ENCODE measurements at regions not wholly inside any gene's neighbourhood (a gene's known extent, or its start where the extent isn't known, plus 50 kb on each side); places are given as distances from the start of the nearest gene placed in this dataset.

DNA sequence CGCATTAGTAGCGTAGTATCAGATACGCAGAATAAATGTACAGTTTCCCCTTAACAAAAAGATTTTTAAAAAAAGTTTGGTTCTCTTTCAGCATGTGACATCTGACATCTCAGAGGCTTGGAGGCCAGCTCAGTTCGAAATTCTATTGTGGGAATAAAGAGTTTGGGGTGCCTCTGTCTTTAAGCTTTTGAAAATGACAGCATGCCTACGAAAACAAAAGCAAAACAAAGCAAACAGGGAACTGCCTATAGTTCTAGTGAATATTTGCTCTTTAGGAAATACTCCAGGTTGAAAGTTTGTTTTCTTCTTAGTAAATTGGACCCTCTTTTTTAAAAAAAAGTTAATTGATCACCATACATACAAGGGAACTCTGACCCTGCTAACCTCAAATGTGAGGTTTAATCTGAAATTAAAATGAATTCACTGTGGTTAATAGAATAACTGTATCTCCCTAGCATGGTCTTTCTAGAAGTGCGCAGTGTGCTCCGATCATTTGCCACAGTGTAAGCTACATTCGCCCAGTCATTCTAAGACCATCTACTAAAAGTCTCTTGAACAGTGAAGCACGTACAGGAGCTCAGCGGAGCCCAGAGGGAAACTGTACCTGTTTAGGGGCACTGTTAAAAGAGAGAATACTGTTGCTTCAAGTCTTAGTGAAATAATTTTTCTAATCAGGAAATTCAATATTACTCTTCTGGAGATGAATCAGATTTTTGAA lies 347.0 kb upstream of the CDH2 start:
- H3K4me3 Mint-ChIP-seq: no peak overlapping the region
- DNase-seq: no peak
- peaks cover 0 to 1% (median 0%) of the 10 kb centered on the region in 3 donors for H3K27me3 Mint-ChIP-seq (ENCODE audit: low read depth in 3 of 3)
- H3K9me3 Mint-ChIP-seq: no peaks in the 10 kb centered on the region
- no peaks in the 10 kb centered on the region for H3K36me3 Mint-ChIP-seq
- H3K27ac Mint-ChIP-seq: no peak overlapping the region
- H3K4me1 Mint-ChIP-seq: no peaks in the 10 kb centered on the region

- no peaks in the 10 kb centered on the region for H3K36me3 Mint-ChIP-seq
- DNase-seq: no peak
- H3K4me1 Mint-ChIP-seq: no peaks in the 10 kb centered on the region
- no peaks in the 10 kb centered on the region for H3K9me3 Mint-ChIP-seq
- H3K27ac Mint-ChIP-seq: no peak overlapping the region
- H3K4me3 Mint-ChIP-seq: no peak overlapping the region
- no peaks in the 10 kb centered on the region for H3K27me3 Mint-ChIP-seq (ENCODE audit: low read depth in 3 of 3)
These were observed 345.3 kb upstream of the CDH2 start for GRCh38 chr18:28522236-28522635.

GRCh38 chr18:28519997-28520396 lies 343.1 kb upstream of the CDH2 start:
- Mint-ChIP-seq H3K4me3 (no peak overlapping the region), H3K27me3 (ENCODE audit: low read depth in 3 of 3) (no peaks in the 10 kb centered on the region)

DNA sequence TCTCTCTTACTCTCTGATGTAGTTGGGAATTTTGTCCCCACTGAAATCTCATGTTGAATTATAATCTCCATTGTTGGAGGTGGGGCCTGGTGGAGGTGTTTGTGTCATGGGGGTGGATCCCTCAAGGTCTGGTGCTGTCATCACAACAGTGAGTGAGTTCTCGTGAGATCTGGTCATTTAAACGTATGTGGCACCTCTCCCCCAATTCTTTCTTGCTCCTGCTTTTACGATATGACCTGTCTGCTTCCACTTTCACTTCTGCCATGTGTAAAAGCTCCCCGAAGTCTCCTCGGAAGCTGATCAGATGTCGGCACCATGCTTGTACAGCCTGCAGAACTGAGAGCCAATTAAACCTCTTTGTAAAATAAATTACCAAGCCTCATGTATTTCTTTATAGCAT lies 337.8 kb upstream of the CDH2 start:
- no peaks in the 10 kb centered on the region for H3K27me3 Mint-ChIP-seq (ENCODE audit: low read depth in 3 of 3)

More at GRCh38 chr18:28519997-28520396, 343.1 kb upstream of the CDH2 start:
- no peak for DNase-seq
- H3K27ac Mint-ChIP-seq: no peak overlapping the region
- H3K9me3 Mint-ChIP-seq: no peaks in the 10 kb centered on the region
- H3K4me1 Mint-ChIP-seq: no peaks in the 10 kb centered on the region
- H3K36me3 Mint-ChIP-seq: no peaks in the 10 kb centered on the region

GRCh38 chr18:28512357-28512756 lies 335.4 kb upstream of the CDH2 start:
- peaks cover 6 to 9% of the 10 kb centered on the region in 2 donors for H3K4me1 Mint-ChIP-seq
- no peaks in the 10 kb centered on the region for H3K27me3 Mint-ChIP-seq (ENCODE audit: low read depth in 3 of 3)
- H3K4me3 Mint-ChIP-seq: peak overlapping the region in 1 of 5 donors; percentile 11
- no peak for DNase-seq
- H3K9me3 Mint-ChIP-seq: peaks cover 0 to 7% (median 1%) of the 10 kb centered on the region in 6 donors
- no peak overlapping the region for H3K27ac Mint-ChIP-seq
- peaks cover 0 to 4% (median 0%) of the 10 kb centered on the region in 3 donors for H3K36me3 Mint-ChIP-seq

More for the DNA sequence above, 337.8 kb upstream of the CDH2 start:
- peaks cover 0 to 7% (median 1%) of the 10 kb centered on the region in 6 donors for H3K9me3 Mint-ChIP-seq
- DNase-seq: no peak
- no peak overlapping the region for H3K27ac Mint-ChIP-seq
- H3K4me1 Mint-ChIP-seq: peaks cover 6 to 9% of the 10 kb centered on the region in 2 donors
- H3K36me3 Mint-ChIP-seq: peaks cover 0 to 4% (median 0%) of the 10 kb centered on the region in 3 donors
- no peak overlapping the region for H3K4me3 Mint-ChIP-seq

DNA sequence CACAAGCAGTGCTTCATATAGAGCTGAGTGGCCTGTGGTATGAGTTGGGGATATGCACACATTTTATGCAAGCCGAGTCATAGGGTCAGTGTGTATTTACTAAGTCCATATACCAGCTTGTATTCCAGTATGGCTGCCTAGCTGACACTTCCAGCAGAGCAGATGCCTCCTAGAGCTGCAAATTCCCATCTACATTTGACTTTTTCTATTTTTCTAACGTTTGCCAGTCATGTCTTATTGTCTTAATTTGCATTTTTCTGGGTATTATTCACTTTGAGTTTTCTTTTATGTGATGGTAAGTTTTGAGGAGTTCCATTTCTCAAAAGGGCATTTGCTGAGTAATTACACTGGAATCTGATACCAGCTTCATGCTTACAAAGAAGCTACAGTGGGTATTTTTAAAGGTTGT lies 334.5 kb upstream of the CDH2 start:
- H3K36me3 Mint-ChIP-seq: peaks cover 0 to 4% (median 0%) of the 10 kb centered on the region in 3 donors
- H3K9me3 Mint-ChIP-seq: peaks cover 0 to 7% (median 1%) of the 10 kb centered on the region in 6 donors
- H3K27me3 Mint-ChIP-seq (ENCODE audit: low read depth in 3 of 3): no peaks in the 10 kb centered on the region
- no peak overlapping the region for H3K4me3 Mint-ChIP-seq
- peaks cover 6 to 9% of the 10 kb centered on the region in 2 donors for H3K4me1 Mint-ChIP-seq
- H3K27ac Mint-ChIP-seq: no peak overlapping the region
- no peak for DNase-seq

- DNase-seq: no peak
- H3K36me3 Mint-ChIP-seq: peaks cover 0 to 4% (median 0%) of the 10 kb centered on the region in 3 donors
- H3K27me3 Mint-ChIP-seq (ENCODE audit: low read depth in 3 of 3): no peaks in the 10 kb centered on the region
- H3K27ac Mint-ChIP-seq: no peak overlapping the region
- peaks cover 6 to 9% of the 10 kb centered on the region in 2 donors for H3K4me1 Mint-ChIP-seq
- no peak overlapping the region for H3K4me3 Mint-ChIP-seq
- peaks cover 0 to 7% (median 1%) of the 10 kb centered on the region in 6 donors for H3K9me3 Mint-ChIP-seq
These were observed 333.3 kb upstream of the CDH2 start for GRCh38 chr18:28510210-28510609.

DNA sequence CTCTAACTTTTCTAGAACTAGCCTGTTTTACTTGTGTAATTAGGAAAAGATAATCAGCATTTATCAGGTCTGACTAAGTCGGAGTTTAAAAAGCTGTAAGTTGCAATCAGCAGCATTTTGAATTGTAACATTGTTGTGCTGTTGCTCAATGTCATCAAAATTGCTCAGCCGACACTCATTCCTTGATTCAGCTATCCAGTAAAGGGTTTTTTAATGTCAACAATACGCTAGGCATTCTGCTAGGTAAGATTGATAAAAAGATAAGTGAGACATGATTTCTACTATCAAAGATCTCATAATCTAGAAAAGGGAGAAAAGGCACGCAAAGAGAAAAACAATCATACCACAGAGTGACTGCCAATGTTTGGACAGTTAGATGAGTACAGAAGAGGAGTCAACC lies 327.1 kb upstream of the CDH2 start:
- no peak for DNase-seq
- H3K36me3 Mint-ChIP-seq: peaks cover 0 to 7% (median 0%) of the 10 kb centered on the region in 3 donors
- peaks cover 0 to 2% (median 0%) of the 10 kb centered on the region in 3 donors for H3K27me3 Mint-ChIP-seq (ENCODE audit: low read depth in 3 of 3)
- H3K27ac Mint-ChIP-seq: no peak overlapping the region
- no peaks in the 10 kb centered on the region for H3K4me1 Mint-ChIP-seq
- H3K4me3 Mint-ChIP-seq: no peak overlapping the region
- H3K9me3 Mint-ChIP-seq: peaks cover 0 to 4% (median 0%) of the 10 kb centered on the region in 6 donors

DNA sequence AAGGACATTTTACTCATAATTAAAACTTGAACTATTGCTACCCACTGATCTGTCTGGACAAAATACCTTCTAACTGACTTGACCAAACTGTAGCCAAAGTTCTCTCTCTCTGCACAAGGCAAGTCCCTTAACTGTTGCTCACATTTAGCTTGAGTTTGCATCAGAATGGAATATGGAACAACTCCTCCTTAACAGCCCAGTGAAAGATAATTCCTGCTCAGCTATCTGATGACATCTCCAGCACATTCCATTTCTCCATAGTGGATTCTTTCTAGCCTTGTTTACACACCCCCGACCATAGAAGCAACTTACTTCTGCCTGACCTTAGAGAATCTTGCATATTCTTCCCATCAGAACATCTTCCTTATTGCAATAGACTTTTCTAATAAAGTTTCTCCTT lies 317.2 kb upstream of the CDH2 start:
- peaks cover 0 to 3% (median 0%) of the 10 kb centered on the region in 3 donors for H3K27me3 Mint-ChIP-seq (ENCODE audit: low read depth in 3 of 3)
- no peak for DNase-seq
- no peaks in the 10 kb centered on the region for H3K36me3 Mint-ChIP-seq
- H3K4me3 Mint-ChIP-seq: no peak overlapping the region
- H3K27ac Mint-ChIP-seq: no peak overlapping the region
- H3K9me3 Mint-ChIP-seq: peaks cover 0 to 9% (median 4%) of the 10 kb centered on the region in 6 donors
- no peaks in the 10 kb centered on the region for H3K4me1 Mint-ChIP-seq

GRCh38 chr18:28485918-28486317 lies 309.0 kb upstream of the CDH2 start:
- no peaks in the 10 kb centered on the region for H3K27me3 Mint-ChIP-seq (ENCODE audit: low read depth in 3 of 3)
- peak overlapping the region in 4 of 5 donors; percentile 31 to 77 (median 44) for H3K4me3 Mint-ChIP-seq
- DNase-seq: no peak
- peaks cover 17 to 18% of the 10 kb centered on the region in 2 donors for H3K4me1 Mint-ChIP-seq
- H3K36me3 Mint-ChIP-seq: peaks cover 0 to 5% (median 3%) of the 10 kb centered on the region in 3 donors
- peaks cover 0 to 17% (median 2%) of the 10 kb centered on the region in 6 donors for H3K9me3 Mint-ChIP-seq
- peak overlapping the region in 3 of 6 donors; percentile 17 to 60 (median 21) for H3K27ac Mint-ChIP-seq

DNA sequence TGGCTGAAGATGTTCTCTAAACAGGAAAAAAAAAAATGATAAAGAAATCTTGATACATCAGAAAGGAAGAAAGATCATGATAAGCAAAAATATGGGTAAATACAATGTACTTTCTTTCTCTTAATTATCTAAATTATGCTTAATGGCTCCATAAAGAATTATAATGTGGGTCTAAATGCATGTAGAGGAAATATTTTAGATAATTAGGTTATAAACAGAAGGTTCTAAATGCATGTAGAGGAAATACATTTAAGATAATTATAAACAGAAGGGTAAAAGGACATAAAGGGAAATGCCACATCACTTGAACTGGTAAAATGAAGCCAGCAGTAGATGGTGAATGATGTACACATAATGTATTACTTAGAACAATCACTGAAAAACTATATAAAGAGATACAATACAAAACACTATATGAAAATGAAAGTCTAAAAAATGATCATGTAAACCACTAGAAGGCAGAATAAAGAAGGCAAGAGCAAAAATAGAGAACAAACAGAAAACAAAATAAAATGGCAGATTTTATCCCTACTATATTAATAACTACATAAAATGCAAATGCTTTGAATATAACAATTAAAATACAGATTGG lies 308.4 kb upstream of the CDH2 start:
- DNase-seq: no peak
- Mint-ChIP-seq H3K27ac (peak overlapping the region in 3 of 6 donors; percentile 10 to 17 (median 10)), H3K9me3 (peaks cover 0 to 17% (median under 1%) of the 10 kb centered on the region in 6 donors), H3K27me3 (ENCODE audit: low read depth in 3 of 3) (no peaks in the 10 kb centered on the region), H3K4me3 (peak overlapping the region in 1 of 5 donors; percentile 77), H3K4me1 (peaks cover 17 to 18% of the 10 kb centered on the region in 2 donors), H3K36me3 (peaks cover 0 to 5% (median 3%) of the 10 kb centered on the region in 3 donors)

GRCh38 chr18:28478531-28478930 lies 301.6 kb upstream of the CDH2 start:
- peaks cover 2 to 26% (median 11%) of the 10 kb centered on the region in 6 donors for H3K9me3 Mint-ChIP-seq

DNA sequence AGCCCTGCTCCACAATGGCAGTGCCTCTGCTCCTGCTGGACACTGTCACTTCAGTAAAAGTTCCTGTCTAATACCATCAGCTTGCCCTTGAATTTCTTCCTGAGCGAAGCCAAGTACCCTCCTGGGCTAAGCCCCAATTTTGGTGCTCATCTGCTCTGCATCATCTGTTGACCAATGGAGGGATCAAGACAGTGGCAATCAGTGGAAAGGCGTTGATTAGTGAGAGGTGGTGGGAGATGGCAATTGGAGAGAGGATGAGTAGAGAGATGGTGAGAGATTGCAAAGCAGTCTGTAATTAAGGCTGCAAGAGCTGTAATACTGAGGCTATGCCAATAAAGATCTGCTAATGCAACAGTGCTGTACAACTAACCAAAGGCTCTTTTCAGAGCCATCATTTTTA lies 299.4 kb upstream of the CDH2 start:
- H3K27me3 Mint-ChIP-seq (ENCODE audit: low read depth in 3 of 3): no peaks in the 10 kb centered on the region
- H3K36me3 Mint-ChIP-seq: peaks cover 5 to 15% (median 6%) of the 10 kb centered on the region in 3 donors
- peaks cover 30 to 33% of the 10 kb centered on the region in 2 donors for H3K4me1 Mint-ChIP-seq
- peaks cover 4 to 27% (median 14%) of the 10 kb centered on the region in 6 donors for H3K9me3 Mint-ChIP-seq
- H3K4me3 Mint-ChIP-seq: peak overlapping the region in 1 of 5 donors; percentile 18
- H3K27ac Mint-ChIP-seq: no peak overlapping the region
- no peak for DNase-seq

More at GRCh38 chr18:28478531-28478930, 301.6 kb upstream of the CDH2 start:
- no peak overlapping the region for H3K4me3 Mint-ChIP-seq
- peaks cover 0 to 11% (median 6%) of the 10 kb centered on the region in 3 donors for H3K36me3 Mint-ChIP-seq
- H3K4me1 Mint-ChIP-seq: peaks cover 26% of the 10 kb centered on the region in 2 donors
- H3K27me3 Mint-ChIP-seq (ENCODE audit: low read depth in 3 of 3): no peaks in the 10 kb centered on the region
- DNase-seq: no peak
- no peak overlapping the region for H3K27ac Mint-ChIP-seq

GRCh38 chr18:28469946-28470345 lies 293.0 kb upstream of the CDH2 start:
- peak overlapping the region in 4 of 6 donors; percentile 77 to 91 (median 81) for H3K27ac Mint-ChIP-seq
- peaks cover 42 to 44% of the 10 kb centered on the region in 2 donors for H3K4me1 Mint-ChIP-seq
- H3K9me3 Mint-ChIP-seq: peaks cover 6 to 32% (median 18%) of the 10 kb centered on the region in 6 donors
- H3K27me3 Mint-ChIP-seq (ENCODE audit: low read depth in 3 of 3): peaks cover 0 to 3% (median 0%) of the 10 kb centered on the region in 3 donors
- no peak for DNase-seq
- H3K4me3 Mint-ChIP-seq: peak overlapping the region in 3 of 5 donors; percentile 33 to 57 (median 33)
- H3K36me3 Mint-ChIP-seq: peaks cover 7 to 10% (median 8%) of the 10 kb centered on the region in 3 donors
